ENCODE measurements at regions not wholly inside any gene's neighbourhood (a gene's known extent, or its start where the extent isn't known, plus 50 kb on each side); places are given as distances from the start of the nearest gene placed in this dataset.

GRCh38 chr2:118698564-118698963, 148.9 kb downstream of the EN1 start:
- ATAC-seq (no peak), DNase-seq (no peak)
- Mint-ChIP-seq H3K27me3 (ENCODE audit: low read depth) (no peaks in the 10 kb centered on the region), H3K9me3 (peaks cover 9% of the 10 kb centered on the region), H3K36me3 (ENCODE audit: insufficient read depth) (no peaks in the 10 kb centered on the region), H3K4me1 (ENCODE audit: low read depth) (no peaks in the 10 kb centered on the region), H3K4me3 (no peak overlapping the region)

GRCh38 chr2:118697781-118698180, 149.7 kb downstream of the EN1 start:
- Mint-ChIP-seq H3K4me1 (ENCODE audit: low read depth) (no peaks in the 10 kb centered on the region), H3K27me3 (ENCODE audit: low read depth) (peaks cover under 1% of the 10 kb centered on the region), H3K4me3 (no peak overlapping the region), H3K36me3 (ENCODE audit: insufficient read depth) (no peaks in the 10 kb centered on the region), H3K9me3 (peaks cover 9% of the 10 kb centered on the region)
- ATAC-seq (no peak), DNase-seq (no peak)

GRCh38 chr2:118696786-118697465, 150.5 kb downstream of the EN1 start:
- Mint-ChIP-seq H3K4me3 (no peak overlapping the region), H3K9me3 (peaks cover 9% of the 10 kb centered on the region), H3K27me3 (ENCODE audit: low read depth) (peaks cover 5% of the 10 kb centered on the region), H3K4me1 (ENCODE audit: low read depth) (no peaks in the 10 kb centered on the region), H3K36me3 (ENCODE audit: insufficient read depth) (no peaks in the 10 kb centered on the region)
- no peak for ATAC-seq
- DNase-seq = no peak

GRCh38 chr2:118693287-118693822, 154.1 kb downstream of the EN1 start:
- peaks cover 6% of the 10 kb centered on the region for H3K27me3 Mint-ChIP-seq (ENCODE audit: low read depth)
- no peak overlapping the region for H3K4me3 Mint-ChIP-seq
- H3K36me3 Mint-ChIP-seq (ENCODE audit: insufficient read depth) = no peaks in the 10 kb centered on the region
- H3K9me3 Mint-ChIP-seq = peaks cover 12% of the 10 kb centered on the region
- DNase-seq (no peak), ATAC-seq (no peak)
- no peaks in the 10 kb centered on the region for H3K4me1 Mint-ChIP-seq (ENCODE audit: low read depth)

- Mint-ChIP-seq H3K36me3 (ENCODE audit: insufficient read depth) (no peaks in the 10 kb centered on the region), H3K27me3 (ENCODE audit: low read depth) (peaks cover 6% of the 10 kb centered on the region), H3K4me3 (no peak overlapping the region), H3K9me3 (peaks cover 5% of the 10 kb centered on the region), H3K4me1 (ENCODE audit: low read depth) (no peaks in the 10 kb centered on the region)
- ATAC-seq (no peak), DNase-seq (no peak)
Measured at GRCh38 chr2:118689874-118690273, 157.6 kb downstream of the EN1 start.

GRCh38 chr2:118689456-118689855, 158.0 kb downstream of the EN1 start:
- ATAC-seq = no peak

GRCh38 chr2:118689033-118689432, 158.4 kb downstream of the EN1 start:
- H3K27me3 Mint-ChIP-seq (ENCODE audit: low read depth) = peaks cover 6% of the 10 kb centered on the region
- no peaks in the 10 kb centered on the region for H3K36me3 Mint-ChIP-seq (ENCODE audit: insufficient read depth)
- no peak overlapping the region for H3K4me3 Mint-ChIP-seq
- peaks cover 3% of the 10 kb centered on the region for H3K9me3 Mint-ChIP-seq
- H3K4me1 Mint-ChIP-seq (ENCODE audit: low read depth) = no peaks in the 10 kb centered on the region
- no peak for DNase-seq
- ATAC-seq = no peak

More at GRCh38 chr2:118689456-118689855, 158.0 kb downstream of the EN1 start:
- Mint-ChIP-seq H3K4me3 (no peak overlapping the region), H3K4me1 (ENCODE audit: low read depth) (no peaks in the 10 kb centered on the region), H3K36me3 (ENCODE audit: insufficient read depth) (no peaks in the 10 kb centered on the region), H3K27me3 (ENCODE audit: low read depth) (peaks cover 6% of the 10 kb centered on the region), H3K9me3 (peaks cover 3% of the 10 kb centered on the region)
- no peak for DNase-seq

- Mint-ChIP-seq H3K9me3 (peaks cover 3% of the 10 kb centered on the region), H3K27me3 (ENCODE audit: low read depth) (peaks cover 5% of the 10 kb centered on the region), H3K36me3 (ENCODE audit: insufficient read depth) (no peaks in the 10 kb centered on the region), H3K4me1 (ENCODE audit: low read depth) (no peaks in the 10 kb centered on the region), H3K4me3 (no peak overlapping the region)
- no peak for DNase-seq
- ATAC-seq = no peak
Measured at GRCh38 chr2:118687698-118688097, 159.8 kb downstream of the EN1 start.

- H3K36me3 Mint-ChIP-seq (ENCODE audit: insufficient read depth) = no peaks in the 10 kb centered on the region
- peaks cover 1% of the 10 kb centered on the region for H3K27me3 Mint-ChIP-seq (ENCODE audit: low read depth)
- DNase-seq (no peak), ATAC-seq (no peak)
- H3K4me1 Mint-ChIP-seq (ENCODE audit: low read depth) = no peaks in the 10 kb centered on the region
- no peak overlapping the region for H3K4me3 Mint-ChIP-seq
- H3K9me3 Mint-ChIP-seq = peaks cover 3% of the 10 kb centered on the region
Measured at GRCh38 chr2:118687192-118687591, 160.3 kb downstream of the EN1 start.

- DNase-seq (no peak), ATAC-seq (no peak)
- no peaks in the 10 kb centered on the region for H3K36me3 Mint-ChIP-seq (ENCODE audit: insufficient read depth)
- no peaks in the 10 kb centered on the region for H3K9me3 Mint-ChIP-seq
- no peaks in the 10 kb centered on the region for H3K27me3 Mint-ChIP-seq (ENCODE audit: low read depth)
- no peaks in the 10 kb centered on the region for H3K4me1 Mint-ChIP-seq (ENCODE audit: low read depth)
- no peak overlapping the region for H3K4me3 Mint-ChIP-seq
Measured at GRCh38 chr2:118686346-118686745, 161.1 kb downstream of the EN1 start.

- DNase-seq (no peak), ATAC-seq (no peak)
- Mint-ChIP-seq H3K36me3 (ENCODE audit: insufficient read depth) (no peaks in the 10 kb centered on the region), H3K27me3 (ENCODE audit: low read depth) (no peaks in the 10 kb centered on the region), H3K4me3 (no peak overlapping the region), H3K9me3 (no peaks in the 10 kb centered on the region), H3K4me1 (ENCODE audit: low read depth) (no peaks in the 10 kb centered on the region)
Measured at GRCh38 chr2:118683460-118683859, 164.0 kb downstream of the EN1 start.

- no peak for DNase-seq
- ATAC-seq = no peak
- no peaks in the 10 kb centered on the region for H3K9me3 Mint-ChIP-seq
Measured at GRCh38 chr2:118678985-118679384, 168.5 kb downstream of the EN1 start.

GRCh38 chr2:118677546-118677945, 169.9 kb downstream of the EN1 start:
- ATAC-seq (no peak), DNase-seq (no peak)
- H3K9me3 Mint-ChIP-seq = no peaks in the 10 kb centered on the region
- H3K4me1 Mint-ChIP-seq (ENCODE audit: low read depth) = no peaks in the 10 kb centered on the region
- H3K4me3 Mint-ChIP-seq = no peak overlapping the region
- no peaks in the 10 kb centered on the region for H3K36me3 Mint-ChIP-seq (ENCODE audit: insufficient read depth)
- peaks cover 3% of the 10 kb centered on the region for H3K27me3 Mint-ChIP-seq (ENCODE audit: low read depth)

More at GRCh38 chr2:118678985-118679384, 168.5 kb downstream of the EN1 start:
- no peaks in the 10 kb centered on the region for H3K36me3 Mint-ChIP-seq (ENCODE audit: insufficient read depth)
- peaks cover 3% of the 10 kb centered on the region for H3K27me3 Mint-ChIP-seq (ENCODE audit: low read depth)
- H3K4me3 Mint-ChIP-seq = no peak overlapping the region
- no peaks in the 10 kb centered on the region for H3K4me1 Mint-ChIP-seq (ENCODE audit: low read depth)

- H3K4me1 Mint-ChIP-seq (ENCODE audit: low read depth) = no peaks in the 10 kb centered on the region
- no peak for DNase-seq
- H3K9me3 Mint-ChIP-seq = no peaks in the 10 kb centered on the region
- ATAC-seq = no peak
- peaks cover 3% of the 10 kb centered on the region for H3K27me3 Mint-ChIP-seq (ENCODE audit: low read depth)
- no peak overlapping the region for H3K4me3 Mint-ChIP-seq
- H3K36me3 Mint-ChIP-seq (ENCODE audit: insufficient read depth) = no peaks in the 10 kb centered on the region
Measured at GRCh38 chr2:118675531-118675930, 171.9 kb downstream of the EN1 start.

GRCh38 chr2:118672571-118673158, 174.8 kb downstream of the EN1 start:
- no peaks in the 10 kb centered on the region for H3K36me3 Mint-ChIP-seq (ENCODE audit: insufficient read depth)

More at GRCh38 chr2:118672571-118673158, 174.8 kb downstream of the EN1 start:
- H3K4me3 Mint-ChIP-seq = no peak overlapping the region
- H3K27me3 Mint-ChIP-seq (ENCODE audit: low read depth) = peaks cover 3% of the 10 kb centered on the region
- no peak for DNase-seq
- H3K9me3 Mint-ChIP-seq = no peaks in the 10 kb centered on the region
- ATAC-seq = no peak
- no peaks in the 10 kb centered on the region for H3K4me1 Mint-ChIP-seq (ENCODE audit: low read depth)

All from activated T-cell treated with anti-CD3 and anti-CD28 coated beads, Interleukin-2, amount 50 U/mL, for 4 hours (primary cell).